ENCODE measurements at regions not wholly inside any gene's neighbourhood (a gene's known extent, or its start where the extent isn't known, plus 50 kb on each side); places are given as distances from the start of the nearest gene placed in this dataset.

DNA sequence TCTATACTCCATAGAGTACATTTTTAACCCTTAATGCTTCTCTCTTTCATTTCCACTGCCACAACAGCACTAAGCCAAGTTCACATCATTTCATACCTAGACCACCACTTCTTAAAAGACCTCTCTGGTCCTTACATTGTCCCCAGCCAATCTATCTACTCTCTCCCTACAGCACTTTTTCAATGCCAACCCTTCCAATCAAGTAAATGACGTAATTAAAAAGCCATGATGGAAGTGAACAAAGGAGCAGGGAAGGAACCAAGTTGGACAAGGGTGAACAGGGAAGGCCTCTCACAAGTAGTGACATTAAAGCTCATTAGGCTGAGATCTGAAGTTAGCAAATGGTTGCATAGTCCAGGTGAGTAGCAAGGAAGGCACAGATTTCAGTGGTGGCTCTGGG, 195.1 kb upstream of the CCDC150 start:
- Histone ChIP-seq H3F3A (replicated peaks; ENCODE audit: low read depth) (no peaks in the 10 kb centered on the region), H3K27ac (ENCODE audit: low read depth) (no peak overlapping the region), H2AFZ (no peak overlapping the region), H3K4me1 (ENCODE audit: insufficient read depth) (no peaks in the 10 kb centered on the region), H3K36me3 (ENCODE audit: insufficient read depth) (no peaks in the 10 kb centered on the region), H4K20me1 (replicated peaks; ENCODE audit: insufficient read depth) (no peaks in the 10 kb centered on the region), H3K27me3 (ENCODE audit: insufficient read depth) (no peaks in the 10 kb centered on the region), H3K9me2 (ENCODE audit: insufficient read depth) (no peaks in the 10 kb centered on the region), H3K4me2 (no peak overlapping the region), H3K79me2 (replicated peaks; ENCODE audit: insufficient read depth) (no peaks in the 10 kb centered on the region), H3K4me3 (no peak overlapping the region)
- TF ChIP-seq EZH2phosphoT487 (IDR thresholded peaks at IDR 0.05; ENCODE audit: unreplicated experiment) = no peak
- TF ChIP-seq, protein P1, sequence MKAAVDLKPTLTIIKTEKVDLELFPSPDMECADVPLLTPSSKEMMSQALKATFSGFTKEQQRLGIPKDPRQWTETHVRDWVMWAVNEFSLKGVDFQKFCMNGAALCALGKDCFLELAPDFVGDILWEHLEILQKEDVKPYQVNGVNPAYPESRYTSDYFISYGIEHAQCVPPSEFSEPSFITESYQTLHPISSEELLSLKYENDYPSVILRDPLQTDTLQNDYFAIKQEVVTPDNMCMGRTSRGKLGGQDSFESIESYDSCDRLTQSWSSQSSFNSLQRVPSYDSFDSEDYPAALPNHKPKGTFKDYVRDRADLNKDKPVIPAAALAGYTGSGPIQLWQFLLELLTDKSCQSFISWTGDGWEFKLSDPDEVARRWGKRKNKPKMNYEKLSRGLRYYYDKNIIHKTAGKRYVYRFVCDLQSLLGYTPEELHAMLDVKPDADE (IDR thresholded peaks at IDR 0.05) = no peak
- no peak for TF ChIP-seq EZH2 (IDR thresholded peaks at IDR 0.05; ENCODE audit: low read depth, unreplicated experiment)
- no peak for TF ChIP-seq JUNB (IDR thresholded peaks at IDR 0.05; ENCODE audit: unreplicated experiment)
- TF ChIP-seq, protein P2, sequence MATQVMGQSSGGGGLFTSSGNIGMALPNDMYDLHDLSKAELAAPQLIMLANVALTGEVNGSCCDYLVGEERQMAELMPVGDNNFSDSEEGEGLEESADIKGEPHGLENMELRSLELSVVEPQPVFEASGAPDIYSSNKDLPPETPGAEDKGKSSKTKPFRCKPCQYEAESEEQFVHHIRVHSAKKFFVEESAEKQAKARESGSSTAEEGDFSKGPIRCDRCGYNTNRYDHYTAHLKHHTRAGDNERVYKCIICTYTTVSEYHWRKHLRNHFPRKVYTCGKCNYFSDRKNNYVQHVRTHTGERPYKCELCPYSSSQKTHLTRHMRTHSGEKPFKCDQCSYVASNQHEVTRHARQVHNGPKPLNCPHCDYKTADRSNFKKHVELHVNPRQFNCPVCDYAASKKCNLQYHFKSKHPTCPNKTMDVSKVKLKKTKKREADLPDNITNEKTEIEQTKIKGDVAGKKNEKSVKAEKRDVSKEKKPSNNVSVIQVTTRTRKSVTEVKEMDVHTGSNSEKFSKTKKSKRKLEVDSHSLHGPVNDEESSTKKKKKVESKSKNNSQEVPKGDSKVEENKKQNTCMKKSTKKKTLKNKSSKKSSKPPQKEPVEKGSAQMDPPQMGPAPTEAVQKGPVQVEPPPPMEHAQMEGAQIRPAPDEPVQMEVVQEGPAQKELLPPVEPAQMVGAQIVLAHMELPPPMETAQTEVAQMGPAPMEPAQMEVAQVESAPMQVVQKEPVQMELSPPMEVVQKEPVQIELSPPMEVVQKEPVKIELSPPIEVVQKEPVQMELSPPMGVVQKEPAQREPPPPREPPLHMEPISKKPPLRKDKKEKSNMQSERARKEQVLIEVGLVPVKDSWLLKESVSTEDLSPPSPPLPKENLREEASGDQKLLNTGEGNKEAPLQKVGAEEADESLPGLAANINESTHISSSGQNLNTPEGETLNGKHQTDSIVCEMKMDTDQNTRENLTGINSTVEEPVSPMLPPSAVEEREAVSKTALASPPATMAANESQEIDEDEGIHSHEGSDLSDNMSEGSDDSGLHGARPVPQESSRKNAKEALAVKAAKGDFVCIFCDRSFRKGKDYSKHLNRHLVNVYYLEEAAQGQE (IDR thresholded peaks at IDR 0.05; ENCODE audit: unreplicated experiment) = no peak
- no peak for TF ChIP-seq STAT1 (IDR thresholded peaks at IDR 0.05; ENCODE audit: unreplicated experiment)
- TF ChIP-seq ZNF331 (CRISPR knock-in tag; IDR thresholded peaks at IDR 0.05; ENCODE audit: low read depth) = no peak
- TF ChIP-seq, protein P3, sequence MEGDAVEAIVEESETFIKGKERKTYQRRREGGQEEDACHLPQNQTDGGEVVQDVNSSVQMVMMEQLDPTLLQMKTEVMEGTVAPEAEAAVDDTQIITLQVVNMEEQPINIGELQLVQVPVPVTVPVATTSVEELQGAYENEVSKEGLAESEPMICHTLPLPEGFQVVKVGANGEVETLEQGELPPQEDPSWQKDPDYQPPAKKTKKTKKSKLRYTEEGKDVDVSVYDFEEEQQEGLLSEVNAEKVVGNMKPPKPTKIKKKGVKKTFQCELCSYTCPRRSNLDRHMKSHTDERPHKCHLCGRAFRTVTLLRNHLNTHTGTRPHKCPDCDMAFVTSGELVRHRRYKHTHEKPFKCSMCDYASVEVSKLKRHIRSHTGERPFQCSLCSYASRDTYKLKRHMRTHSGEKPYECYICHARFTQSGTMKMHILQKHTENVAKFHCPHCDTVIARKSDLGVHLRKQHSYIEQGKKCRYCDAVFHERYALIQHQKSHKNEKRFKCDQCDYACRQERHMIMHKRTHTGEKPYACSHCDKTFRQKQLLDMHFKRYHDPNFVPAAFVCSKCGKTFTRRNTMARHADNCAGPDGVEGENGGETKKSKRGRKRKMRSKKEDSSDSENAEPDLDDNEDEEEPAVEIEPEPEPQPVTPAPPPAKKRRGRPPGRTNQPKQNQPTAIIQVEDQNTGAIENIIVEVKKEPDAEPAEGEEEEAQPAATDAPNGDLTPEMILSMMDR (conservative IDR thresholded peaks at IDR 0.05; ENCODE audit: low read depth in 2 of 2) = no peak
- no peaks in the 10 kb centered on the region for H3K36me3 Mint-ChIP-seq (ENCODE audit: low read depth)
- H3K4me1 Mint-ChIP-seq = no peaks in the 10 kb centered on the region; the same call in 2 of the 3 replicates
- ATAC-seq (no peak), DNase-seq (ENCODE audit: low spot score) (no peak)
- no peak overlapping the region for H3K27ac Mint-ChIP-seq
- H3K27me3 Mint-ChIP-seq (ENCODE audit: insufficient read depth, low read depth, poor library complexity) = no peaks in the 10 kb centered on the region
- H3K9me3 Mint-ChIP-seq = no peaks in the 10 kb centered on the region
- H3K4me3 Mint-ChIP-seq = no peak overlapping the region

DNA sequence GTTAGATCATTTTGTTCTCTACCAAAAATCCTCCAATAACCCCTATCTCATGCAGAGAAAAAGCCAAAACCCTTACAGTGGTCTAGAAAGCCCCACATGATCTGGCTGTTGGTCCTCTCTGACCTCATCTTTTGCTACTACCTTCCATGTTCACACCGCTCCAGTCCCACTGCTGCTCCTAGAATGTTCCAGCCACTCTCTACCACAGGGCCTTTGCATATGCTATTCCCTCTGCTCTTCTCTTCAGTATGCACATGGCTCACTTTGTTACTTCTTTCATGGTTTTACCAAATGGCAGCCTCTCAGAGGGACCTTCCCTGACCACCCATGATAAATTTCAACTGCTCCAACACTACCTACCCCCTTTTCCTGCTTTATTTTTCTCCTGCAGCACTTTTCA, 193.5 kb upstream of the CCDC150 start:
- Histone ChIP-seq H3K27ac (ENCODE audit: low read depth) (no peak overlapping the region), H2AFZ (no peak overlapping the region), H3K9me2 (ENCODE audit: insufficient read depth) (no peaks in the 10 kb centered on the region), H3F3A (replicated peaks; ENCODE audit: low read depth) (no peaks in the 10 kb centered on the region), H3K27me3 (ENCODE audit: insufficient read depth) (no peaks in the 10 kb centered on the region), H3K36me3 (ENCODE audit: insufficient read depth) (no peaks in the 10 kb centered on the region), H3K4me3 (no peak overlapping the region), H4K20me1 (replicated peaks; ENCODE audit: insufficient read depth) (no peaks in the 10 kb centered on the region), H3K4me1 (ENCODE audit: insufficient read depth) (no peaks in the 10 kb centered on the region), H3K79me2 (replicated peaks; ENCODE audit: insufficient read depth) (no peaks in the 10 kb centered on the region), H3K4me2 (no peak overlapping the region)
- no peaks in the 10 kb centered on the region for H3K4me1 Mint-ChIP-seq
- no peak overlapping the region for H3K4me3 Mint-ChIP-seq
- H3K27me3 Mint-ChIP-seq (ENCODE audit: insufficient read depth, low read depth, poor library complexity) = no peaks in the 10 kb centered on the region
- no peak for ATAC-seq
- H3K27ac Mint-ChIP-seq = no peak overlapping the region
- no peaks in the 10 kb centered on the region for H3K9me3 Mint-ChIP-seq
- no peaks in the 10 kb centered on the region for H3K36me3 Mint-ChIP-seq (ENCODE audit: low read depth)
- DNase-seq (ENCODE audit: low spot score) = no peak
- TF ChIP-seq NANOG (IDR thresholded peaks at IDR 0.05; ENCODE audit: borderline replicate concordance) = no peak
- TF ChIP-seq, protein P3 (conservative IDR thresholded peaks at IDR 0.05; ENCODE audit: low read depth in 2 of 2) = no peak
- TF ChIP-seq CREB1 (CRISPR knock-in tag; IDR thresholded peaks at IDR 0.05; ENCODE audit: low read depth) = no peak

Measured in GM23338 (cell line).